PC-9 (cell line): ENCODE measurements at regions not wholly inside any gene's neighbourhood (a gene's known extent, or its start where the extent isn't known, plus 50 kb on each side); places are given as distances from the start of the nearest gene placed in this dataset.

Experiments used
- BruUV-seq: library from RNA; stranded (reverse); fragments of 400-500 nt; replicated peaks from 2 replicates; lab custom pipeline; 2021; lab: Mats Ljungman, UMichigan
- CTCF ChIA-PET: fragments of 300-600 bp; sonication (Branson Sonifier 250); formaldehyde crosslinking; loops from one replicate; lab custom pipeline; 2022; ENCODE audit warnings: antibody characterized with exemption; lab: Charles Lee
- POLR2A ChIA-PET: fragments of 300-600 bp; sonication (Branson Sonifier 250); formaldehyde crosslinking; loops from one replicate; lab custom pipeline; 2022; ENCODE audit warnings: antibody characterized with exemption; ENCODE audit not compliant: unreplicated experiment; lab: Charles Lee
- DNase-seq, 2 experiments: peaks; one replicate each; pipeline versions ENCODE4 v3.0.0 to v3.0.0-alpha.2; 2015 to 2022; ENCODE audit warnings: mixed read lengths in 1 of 2
- H2AFZ ChIP-seq: fragments of 200-600 bp; sonication (generic); 2 replicates; pipeline ENCODE4 v1.8.1; 2017; ENCODE audit warnings: antibody characterized with exemption
- H3F3A ChIP-seq: fragments of 200-600 bp; sonication (generic); 2 replicates; pipeline ENCODE4 v1.8.1; 2017; ENCODE audit warnings: antibody characterized with exemption, mild to moderate bottlenecking, low read depth; ENCODE audit not compliant: insufficient read depth
- H3K27ac ChIP-seq: fragments of 200-600 bp; sonication (generic); 2 replicates; pipeline ENCODE4 v1.6.1; 2016; ENCODE audit warnings: mixed run types
- H3K27me3 ChIP-seq: fragments of 200-600 bp; sonication (generic); 2 replicates; pipeline ENCODE4 v1.6.1; 2016; ENCODE audit warnings: low read depth, mixed run types; ENCODE audit not compliant: insufficient read depth
- H3K36me3 ChIP-seq: fragments of 200-600 bp; sonication (generic); 2 replicates; pipeline ENCODE4 v1.6.1; 2016; ENCODE audit warnings: low read depth, mixed run types
- H3K4me1 ChIP-seq: fragments of 200-600 bp; sonication (generic); replicated peaks from 2 replicates; pipeline ENCODE4 v1.6.1; 2016; ENCODE audit warnings: mixed run types; ENCODE audit not compliant: insufficient read depth
- H3K4me2 ChIP-seq: fragments of 200-600 bp; sonication (generic); 2 replicates; pipeline ENCODE4 v1.6.1; 2017; ENCODE audit warnings: mixed run types
- H3K4me3 ChIP-seq: fragments of 200-600 bp; sonication (generic); 2 replicates; pipeline ENCODE4 v1.6.1; 2016; ENCODE audit warnings: mixed run types
- H3K79me2 ChIP-seq: fragments of 200-600 bp; sonication (generic); 2 replicates; pipeline ENCODE4 v1.6.1; 2017; ENCODE audit warnings: low read depth, mixed run types
- H3K9me2 ChIP-seq: fragments of 200-600 bp; sonication (generic); 2 replicates; pipeline ENCODE4 v1.8.1; 2017; ENCODE audit warnings: mild to moderate bottlenecking; ENCODE audit not compliant: insufficient read depth
- H3K9me3 ChIP-seq: fragments of 200-600 bp; sonication (generic); 2 replicates; pipeline ENCODE4 v1.8.1; 2016; ENCODE audit warnings: low read depth; ENCODE audit not compliant: insufficient read depth
- H4K20me1 ChIP-seq: fragments of 200-600 bp; sonication (generic); 2 replicates; pipeline ENCODE4 v1.8.1; 2017; ENCODE audit not compliant: insufficient read depth
- CTCF ChIP-seq: fragments of 200-600 bp; sonication (generic); conservative IDR thresholded peaks from 2 replicates; pipeline ENCODE4 v1.6.1; 2017; ENCODE audit warnings: mixed run types, antibody characterized with exemption, mild to moderate bottlenecking, moderate library complexity
- EZH2 ChIP-seq: fragments of 200-600 bp; sonication (generic); IDR thresholded peaks from 2 replicates; pipeline ENCODE4 v1.8.0; 2017; ENCODE audit warnings: antibody characterized with exemption, low read depth
- intact Hi-C: fragments of 100-400 bp; cut with micrococcal nuclease; formaldehyde crosslinking; loops from one replicate; pipeline ENCODE4 v1.10.0; 2022; ENCODE audit not compliant: unreplicated experiment

GRCh38 chr13:83563499-83563898, 318.8 kb downstream of the SLITRK1 start:
- H3K9me2 ChIP-seq = no peaks in the 10 kb centered on the region
- no peak for DNase-seq
- H3K79me2 ChIP-seq = no peaks in the 10 kb centered on the region
- TF ChIP-seq CTCF (no peak), EZH2 (no peak)
- no peaks in the 10 kb centered on the region for H3F3A ChIP-seq
- no peak overlapping the region for H3K27ac ChIP-seq
- no TSS peak for BruUV-seq
- ChIA-PET CTCF (no interaction called here), POLR2A (no interaction called here)
- H3K4me1 ChIP-seq = no peaks in the 10 kb centered on the region
- intact Hi-C loops = no loop called here
- H4K20me1 ChIP-seq = no peaks in the 10 kb centered on the region
- H3K4me3 ChIP-seq = no peak overlapping the region
- H2AFZ ChIP-seq = no peak overlapping the region
- no peak overlapping the region for H3K4me2 ChIP-seq
- H3K36me3 ChIP-seq = no peaks in the 10 kb centered on the region
- no peaks in the 10 kb centered on the region for H3K9me3 ChIP-seq
- no peaks in the 10 kb centered on the region for H3K27me3 ChIP-seq

GRCh38 chr13:83557845-83558244, 324.4 kb downstream of the SLITRK1 start:
- Histone ChIP-seq H4K20me1 (no peaks in the 10 kb centered on the region), H3K4me2 (no peak overlapping the region), H3K79me2 (no peaks in the 10 kb centered on the region), H2AFZ (no peak overlapping the region), H3K9me3 (no peaks in the 10 kb centered on the region), H3K36me3 (no peaks in the 10 kb centered on the region), H3K27ac (no peak overlapping the region), H3K27me3 (no peaks in the 10 kb centered on the region), H3K4me3 (no peak overlapping the region), H3K9me2 (no peaks in the 10 kb centered on the region), H3K4me1 (no peaks in the 10 kb centered on the region), H3F3A (no peaks in the 10 kb centered on the region)
- TF ChIP-seq EZH2 = no peak
- no peak for TF ChIP-seq CTCF
- CTCF ChIA-PET = no interaction called here
- POLR2A ChIA-PET = interaction anchor here (0.7 kb wide), 1 partner anchor 961 kb away, joined by 3 read pairs; no protein-coding TSS in a partner anchor
- no peak for DNase-seq
- BruUV-seq = no TSS peak
- intact Hi-C loops = no loop called here

GRCh38 chr13:83549671-83550070, 332.6 kb downstream of the SLITRK1 start:
- no peaks in the 10 kb centered on the region for H4K20me1 ChIP-seq
- no peak for TF ChIP-seq CTCF
- no peak for TF ChIP-seq EZH2
- CTCF ChIA-PET = no interaction called here
- H3K4me1 ChIP-seq = no peaks in the 10 kb centered on the region
- no peaks in the 10 kb centered on the region for H3K79me2 ChIP-seq
- no peak for DNase-seq
- intact Hi-C loops = loop anchor here (5.0 kb wide), 1 partner anchor 203 kb away; no protein-coding TSS in a partner anchor
- H3K4me2 ChIP-seq = no peak overlapping the region
- H3F3A ChIP-seq = no peaks in the 10 kb centered on the region
- no peak overlapping the region for H3K27ac ChIP-seq
- H3K9me2 ChIP-seq = no peaks in the 10 kb centered on the region
- no peaks in the 10 kb centered on the region for H3K27me3 ChIP-seq
- BruUV-seq = no TSS peak
- H3K4me3 ChIP-seq = no peak overlapping the region
- POLR2A ChIA-PET = no interaction called here
- H2AFZ ChIP-seq = no peak overlapping the region
- H3K9me3 ChIP-seq = no peaks in the 10 kb centered on the region
- H3K36me3 ChIP-seq = no peaks in the 10 kb centered on the region
